Activated T-cell treated with anti-CD3 and anti-CD28 coated beads, Interleukin-2, amount 50 U/mL, for 4 hours (primary cell): ENCODE measurements at regions not wholly inside any gene's neighbourhood (a gene's known extent, or its start where the extent isn't known, plus 50 kb on each side); places are given as distances from the start of the nearest gene placed in this dataset.

Experiments
- ATAC-seq, 2 donors: fragments of 200-7000 bp; cut with Tn5 transposase; one replicate each; pipeline ENCODE4 v1.10.0; 2021
- DNase-seq: peaks from one replicate; pipeline ENCODE4 v3.0.0-alpha.2; 2020
- H3K27me3 Mint-ChIP-seq: one replicate; pipeline ENCODE4 v1.8.0; 2021; ENCODE audit warnings: low read depth, mixed read lengths
- H3K36me3 Mint-ChIP-seq: one replicate; pipeline ENCODE4 v1.8.0; 2022; ENCODE audit warnings: mixed read lengths; ENCODE audit not compliant: insufficient read depth
- H3K4me1 Mint-ChIP-seq: one replicate; pipeline ENCODE4 v1.8.0; 2021; ENCODE audit warnings: low read depth, mixed read lengths
- H3K4me3 Mint-ChIP-seq: one replicate; pipeline ENCODE4 v1.8.0; 2021; ENCODE audit warnings: mild to moderate bottlenecking, moderate library complexity, mixed read lengths
- H3K9me3 Mint-ChIP-seq: one replicate; pipeline ENCODE4 v1.8.0; 2021; ENCODE audit warnings: mixed read lengths

DNA sequence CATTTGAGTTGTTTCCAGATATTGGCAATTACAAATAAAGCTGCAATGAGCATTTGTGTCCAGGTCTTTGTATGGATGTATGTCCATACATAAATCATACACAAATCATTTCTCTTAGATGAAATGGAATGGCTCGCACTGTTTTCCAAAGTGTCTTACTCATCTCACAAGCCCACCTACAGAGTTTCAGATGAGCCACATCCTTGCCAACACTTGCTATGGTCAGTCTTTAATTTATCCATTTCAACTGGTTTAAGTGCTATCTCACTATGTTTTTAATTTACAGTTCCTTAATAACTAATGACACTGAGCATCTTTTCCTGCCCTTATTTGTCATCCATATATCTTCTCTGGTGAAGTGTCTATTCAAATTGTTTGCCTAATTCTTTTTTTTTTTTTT, 132.9 kb upstream of the DIO3 start:
- Mint-ChIP-seq H3K27me3 (peaks cover 37% of the 10 kb centered on the region), H3K4me3 (no peak overlapping the region), H3K4me1 (no peaks in the 10 kb centered on the region), H3K36me3 (no peaks in the 10 kb centered on the region), H3K9me3 (peaks cover 15% of the 10 kb centered on the region)
- no peak for DNase-seq
- no peak for ATAC-seq

- H3K4me3 Mint-ChIP-seq, result no peak overlapping the region
- no peak for DNase-seq
- ATAC-seq, result no peak
- peaks cover 3% of the 10 kb centered on the region for H3K9me3 Mint-ChIP-seq
- H3K27me3 Mint-ChIP-seq, result peaks cover 52% of the 10 kb centered on the region
- H3K4me1 Mint-ChIP-seq, result no peaks in the 10 kb centered on the region
- no peaks in the 10 kb centered on the region for H3K36me3 Mint-ChIP-seq
Observed at GRCh38 chr14:101435546-101435945, 125.7 kb upstream of the DIO3 start.

DNA sequence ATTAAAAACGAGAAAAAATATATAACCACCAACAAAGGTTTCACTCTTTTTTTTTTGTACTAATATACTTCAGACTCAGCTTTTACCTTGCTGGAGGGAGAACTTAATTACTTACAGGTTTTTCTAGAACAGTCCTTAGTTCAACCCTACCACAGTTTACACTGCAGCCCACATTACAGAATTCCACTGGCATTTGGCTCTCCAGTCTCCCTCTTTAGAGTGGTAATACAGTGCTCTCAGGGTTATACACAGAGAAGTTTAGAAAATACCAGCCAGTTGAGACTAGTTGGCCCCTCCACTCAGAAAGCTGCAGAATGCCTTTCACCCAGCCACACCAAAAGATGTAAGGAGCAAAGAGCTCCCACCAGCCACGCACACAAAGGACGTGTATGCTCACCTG, 122.3 kb upstream of the DIO3 start:
- no peak for ATAC-seq
- no peak for DNase-seq

DNA sequence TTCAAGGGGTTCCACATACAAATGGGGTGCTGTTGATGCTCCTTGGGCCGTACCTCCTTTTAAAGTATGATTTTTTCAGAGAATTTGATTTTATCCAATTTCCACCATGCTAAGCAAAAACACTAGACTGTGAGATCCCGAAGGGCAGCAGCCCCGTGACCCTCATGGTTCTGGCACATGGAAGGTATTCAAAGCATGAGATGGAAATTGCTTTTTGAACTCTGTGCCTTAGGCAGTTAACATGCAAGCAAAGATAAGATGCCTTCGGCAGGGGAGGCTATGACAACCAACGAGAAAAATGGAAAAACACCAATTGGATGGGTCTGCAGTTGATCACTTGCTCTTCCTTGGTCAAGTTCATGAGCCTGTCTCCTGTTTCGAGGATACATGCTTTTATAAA, 120.8 kb upstream of the DIO3 start:
- Mint-ChIP-seq H3K27me3 (peaks cover 67% of the 10 kb centered on the region), H3K4me3 (no peak overlapping the region), H3K36me3 (no peaks in the 10 kb centered on the region), H3K4me1 (peaks cover 29% of the 10 kb centered on the region), H3K9me3 (no peaks in the 10 kb centered on the region)
- no peak for ATAC-seq
- DNase-seq, result no peak

More for the DNA sequence above, 122.3 kb upstream of the DIO3 start:
- peaks cover 24% of the 10 kb centered on the region for H3K4me1 Mint-ChIP-seq
- no peaks in the 10 kb centered on the region for H3K36me3 Mint-ChIP-seq
- H3K9me3 Mint-ChIP-seq, result no peaks in the 10 kb centered on the region
- peaks cover 63% of the 10 kb centered on the region for H3K27me3 Mint-ChIP-seq
- no peak overlapping the region for H3K4me3 Mint-ChIP-seq

- no peaks in the 10 kb centered on the region for H3K36me3 Mint-ChIP-seq
- H3K4me1 Mint-ChIP-seq, result peaks cover 29% of the 10 kb centered on the region
- H3K27me3 Mint-ChIP-seq, result peaks cover 65% of the 10 kb centered on the region
- DNase-seq (no peak), ATAC-seq (no peak)
- H3K4me3 Mint-ChIP-seq, result peak overlapping the region; percentile 11
- no peaks in the 10 kb centered on the region for H3K9me3 Mint-ChIP-seq
Observed at GRCh38 chr14:101441710-101442109, 119.6 kb upstream of the DIO3 start.

GRCh38 chr14:101442451-101442850, 118.8 kb upstream of the DIO3 start:
- H3K4me3 Mint-ChIP-seq, result no peak overlapping the region
- DNase-seq (peak; percentile 45), ATAC-seq (peak; percentile 94)
- no peaks in the 10 kb centered on the region for H3K9me3 Mint-ChIP-seq
- no peaks in the 10 kb centered on the region for H3K36me3 Mint-ChIP-seq
- H3K27me3 Mint-ChIP-seq, result peaks cover 66% of the 10 kb centered on the region
- H3K4me1 Mint-ChIP-seq, result peaks cover 29% of the 10 kb centered on the region

GRCh38 chr14:101444116-101444515, 117.2 kb upstream of the DIO3 start:
- peaks cover 29% of the 10 kb centered on the region for H3K4me1 Mint-ChIP-seq
- ATAC-seq (no peak), DNase-seq (no peak)
- H3K36me3 Mint-ChIP-seq, result no peaks in the 10 kb centered on the region
- peaks cover 78% of the 10 kb centered on the region for H3K27me3 Mint-ChIP-seq
- no peak overlapping the region for H3K4me3 Mint-ChIP-seq
- no peaks in the 10 kb centered on the region for H3K9me3 Mint-ChIP-seq

DNA sequence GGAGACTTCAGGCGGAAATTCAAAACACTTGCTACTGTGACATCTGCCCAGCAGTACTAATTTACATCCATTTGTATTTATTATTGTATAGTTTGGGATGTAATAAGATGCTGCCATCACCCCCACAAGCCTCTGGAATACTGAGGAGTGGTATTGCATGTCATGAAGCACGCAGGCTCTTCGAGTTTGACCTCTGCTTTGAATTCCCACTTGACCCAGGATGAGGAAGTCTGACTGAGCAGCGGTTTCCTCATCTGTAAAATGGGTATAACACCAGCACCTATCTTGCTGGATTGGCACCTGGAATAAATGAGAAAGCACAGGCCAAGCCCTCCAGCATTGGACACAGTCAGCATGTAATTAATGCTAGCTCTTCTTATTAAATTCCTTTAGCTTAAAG, 116.0 kb upstream of the DIO3 start:
- no peaks in the 10 kb centered on the region for H3K9me3 Mint-ChIP-seq
- no peak overlapping the region for H3K4me3 Mint-ChIP-seq
- peaks cover 80% of the 10 kb centered on the region for H3K27me3 Mint-ChIP-seq
- H3K36me3 Mint-ChIP-seq, result no peaks in the 10 kb centered on the region
- DNase-seq (no peak), ATAC-seq (no peak)
- H3K4me1 Mint-ChIP-seq, result peaks cover 29% of the 10 kb centered on the region

DNA sequence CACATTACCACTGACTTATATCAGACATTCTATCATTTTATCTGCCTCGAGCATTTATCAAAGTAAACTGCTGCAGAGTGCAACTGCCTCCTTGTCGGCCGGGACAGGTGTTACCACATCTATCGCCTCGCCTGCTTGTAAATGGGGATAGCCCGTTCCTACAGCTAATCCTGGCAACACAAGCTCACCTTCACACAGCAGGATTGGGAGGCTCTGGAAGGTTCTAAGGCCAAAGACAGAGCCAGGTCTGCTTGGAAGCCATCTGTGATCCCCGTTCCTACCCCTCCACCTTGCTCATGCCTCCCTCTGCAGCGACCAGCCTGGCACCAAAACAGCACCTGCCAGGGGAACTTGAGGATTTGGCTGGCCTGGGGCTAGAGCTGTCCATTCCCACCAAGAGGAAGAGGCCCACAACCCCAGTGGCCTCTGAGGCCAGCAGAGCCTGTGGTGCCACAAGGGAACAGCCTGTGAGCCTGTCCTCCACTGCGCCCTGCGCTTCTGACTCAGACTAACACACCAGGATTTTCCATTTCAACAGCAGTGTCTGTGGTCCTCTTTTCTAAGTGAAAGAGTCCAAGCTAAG, 114.8 kb upstream of the DIO3 start:
- H3K27me3 Mint-ChIP-seq, result peaks cover 83% of the 10 kb centered on the region
- H3K36me3 Mint-ChIP-seq, result no peaks in the 10 kb centered on the region
- peaks cover 27% of the 10 kb centered on the region for H3K4me1 Mint-ChIP-seq
- no peak for DNase-seq
- no peaks in the 10 kb centered on the region for H3K9me3 Mint-ChIP-seq
- no peak for ATAC-seq
- H3K4me3 Mint-ChIP-seq, result no peak overlapping the region

DNA sequence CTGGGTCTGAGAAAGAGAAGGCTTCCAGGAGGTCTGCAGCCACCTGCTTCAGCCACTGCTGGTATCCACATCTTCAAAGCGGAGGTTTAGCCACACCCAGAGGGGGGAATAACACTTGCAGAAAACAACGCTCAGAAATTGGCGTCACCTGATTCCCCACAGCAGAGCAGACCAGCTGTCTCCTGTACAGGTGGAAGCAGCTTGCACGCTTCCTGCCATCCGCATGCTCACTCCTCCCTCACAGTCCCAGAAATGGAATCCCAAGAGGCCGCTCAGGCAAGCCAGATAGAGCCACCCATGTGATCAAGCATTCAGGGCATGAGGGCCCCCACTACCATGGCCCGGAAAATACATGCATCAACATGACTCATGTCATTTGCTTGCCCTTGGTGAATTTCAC, 112.2 kb upstream of the DIO3 start:
- Mint-ChIP-seq H3K4me3 (no peak overlapping the region), H3K9me3 (no peaks in the 10 kb centered on the region), H3K27me3 (peaks cover 86% of the 10 kb centered on the region), H3K4me1 (peaks cover 4% of the 10 kb centered on the region), H3K36me3 (no peaks in the 10 kb centered on the region)
- DNase-seq (no peak), ATAC-seq (no peak)

DNA sequence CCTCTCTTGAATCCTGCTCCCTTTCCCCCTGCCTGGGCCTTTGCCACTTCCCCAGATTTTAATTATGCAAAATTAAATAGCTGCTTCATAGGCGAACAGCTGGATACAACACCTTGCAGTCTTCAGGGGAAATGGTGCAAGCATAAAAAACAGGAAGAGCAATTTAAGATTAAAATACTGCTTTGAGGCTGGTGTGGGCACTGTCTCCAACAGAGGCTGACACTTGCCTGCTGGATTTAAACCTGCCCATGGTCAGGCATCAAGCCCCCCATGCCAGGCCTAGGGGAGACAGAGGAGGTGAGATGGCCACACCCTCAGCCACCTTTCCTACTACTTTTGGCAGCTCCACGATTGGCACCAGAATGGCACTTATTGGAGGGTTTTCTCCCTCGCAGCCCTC, 110.1 kb upstream of the DIO3 start:
- ATAC-seq (no peak), DNase-seq (no peak)
- no peaks in the 10 kb centered on the region for H3K9me3 Mint-ChIP-seq
- no peaks in the 10 kb centered on the region for H3K36me3 Mint-ChIP-seq
- H3K4me3 Mint-ChIP-seq, result no peak overlapping the region
- H3K4me1 Mint-ChIP-seq, result no peaks in the 10 kb centered on the region
- H3K27me3 Mint-ChIP-seq, result peaks cover 91% of the 10 kb centered on the region

- H3K9me3 Mint-ChIP-seq, result no peaks in the 10 kb centered on the region
- peaks cover 81% of the 10 kb centered on the region for H3K27me3 Mint-ChIP-seq
- H3K4me1 Mint-ChIP-seq, result peaks cover 2% of the 10 kb centered on the region
- no peak overlapping the region for H3K4me3 Mint-ChIP-seq
- no peak for DNase-seq
- no peaks in the 10 kb centered on the region for H3K36me3 Mint-ChIP-seq
- no peak for ATAC-seq
Observed at GRCh38 chr14:101453225-101453624, 108.1 kb upstream of the DIO3 start.

GRCh38 chr14:101454229-101454628, 107.1 kb upstream of the DIO3 start:
- peaks cover 2% of the 10 kb centered on the region for H3K4me1 Mint-ChIP-seq
- no peaks in the 10 kb centered on the region for H3K9me3 Mint-ChIP-seq
- no peak for ATAC-seq
- DNase-seq, result no peak
- H3K4me3 Mint-ChIP-seq, result no peak overlapping the region
- H3K36me3 Mint-ChIP-seq, result no peaks in the 10 kb centered on the region
- peaks cover 76% of the 10 kb centered on the region for H3K27me3 Mint-ChIP-seq

- ATAC-seq (no peak), DNase-seq (no peak)
- H3K9me3 Mint-ChIP-seq, result no peaks in the 10 kb centered on the region
- no peaks in the 10 kb centered on the region for H3K36me3 Mint-ChIP-seq
- H3K4me3 Mint-ChIP-seq, result no peak overlapping the region
- peaks cover 2% of the 10 kb centered on the region for H3K4me1 Mint-ChIP-seq
- peaks cover 71% of the 10 kb centered on the region for H3K27me3 Mint-ChIP-seq
Observed at GRCh38 chr14:101456246-101457175, 104.8 kb upstream of the DIO3 start.

- Mint-ChIP-seq H3K4me3 (no peak overlapping the region), H3K27me3 (peaks cover 69% of the 10 kb centered on the region), H3K36me3 (no peaks in the 10 kb centered on the region), H3K9me3 (no peaks in the 10 kb centered on the region), H3K4me1 (peaks cover 2% of the 10 kb centered on the region)
- DNase-seq (no peak), ATAC-seq (no peak)
Observed at GRCh38 chr14:101457301-101457935, 103.9 kb upstream of the DIO3 start.
